NCI-H1694 treated with DMSO at 0.1 percent for 48 hours (cell line): ENCODE measurements at regions not wholly inside any gene's neighbourhood (a gene's known extent, or its start where the extent isn't known, plus 50 kb on each side); places are given as distances from the start of the nearest gene placed in this dataset.

Experiments used
- DNase-seq: peaks from one replicate; lab custom pipeline; 2025; lab: John Stamatoyannopoulos, UW

DNA sequence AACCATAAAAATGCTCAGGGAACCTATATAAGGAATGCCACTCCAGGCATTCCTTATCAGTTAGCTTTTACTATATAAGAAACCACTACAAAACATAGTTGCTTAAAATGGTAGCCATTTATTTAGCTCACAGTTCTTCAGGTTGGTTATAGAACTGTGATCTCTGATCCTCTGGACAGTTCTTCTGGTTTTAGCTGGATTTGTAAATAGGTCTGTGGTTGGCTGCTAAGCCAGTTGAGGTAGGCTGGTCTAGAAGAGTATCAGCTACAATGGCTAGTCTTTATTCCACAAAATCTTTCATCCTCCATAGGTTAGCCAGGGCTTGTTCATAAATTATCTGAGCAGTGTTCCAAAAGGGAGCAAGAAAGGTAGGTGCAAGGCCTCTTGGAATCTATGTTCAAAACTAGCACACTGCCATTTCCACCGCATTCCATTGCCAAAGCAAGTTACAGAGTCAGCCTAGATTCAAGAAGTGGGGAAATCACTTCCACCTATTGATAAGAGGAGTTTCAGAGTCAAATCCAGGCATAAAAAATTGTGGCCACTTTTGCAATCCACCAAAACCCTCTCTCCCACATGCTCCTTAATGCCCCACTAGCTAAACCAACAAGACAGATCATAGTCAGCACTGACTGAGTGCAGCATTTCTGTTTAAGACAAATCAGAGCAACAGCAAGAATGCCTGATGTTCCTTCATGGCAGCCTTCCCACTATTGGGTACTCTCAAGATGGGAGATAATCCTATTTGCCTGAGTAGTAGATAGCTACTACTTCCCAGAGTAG is 146.4 kb downstream of the IRS1 start:
- DNase-seq, result no peak

- DNase-seq, result no peak
These were observed 147.3 kb downstream of the IRS1 start for GRCh38 chr2:226652369-226652768.

- DNase-seq, result no peak
These were observed 149.6 kb downstream of the IRS1 start for GRCh38 chr2:226649871-226650660.

DNA sequence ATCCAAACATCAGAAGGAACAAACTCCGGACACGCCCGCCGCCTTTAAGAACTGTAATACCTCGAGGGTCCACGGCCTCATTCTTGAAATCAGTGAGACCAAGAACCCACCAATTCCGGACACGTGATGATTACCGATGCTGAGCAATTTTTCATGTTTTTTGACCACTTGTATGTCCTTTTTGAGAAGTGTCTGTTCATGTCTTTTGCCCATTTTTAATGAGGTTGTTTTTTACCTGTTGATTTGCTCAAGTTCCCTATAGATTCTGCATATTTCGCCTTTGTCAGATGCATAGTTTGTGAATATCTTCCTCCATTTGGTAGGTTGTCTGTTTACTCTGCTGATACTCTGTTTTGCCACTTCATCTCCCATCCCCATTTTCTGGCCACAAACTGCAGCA is 150.4 kb downstream of the IRS1 start:
- no peak for DNase-seq

- DNase-seq, result no peak
These were observed 151.8 kb downstream of the IRS1 start for GRCh38 chr2:226647621-226648518.

GRCh38 chr2:226644399-226644865 is 155.2 kb downstream of the IRS1 start:
- DNase-seq, result no peak

DNA sequence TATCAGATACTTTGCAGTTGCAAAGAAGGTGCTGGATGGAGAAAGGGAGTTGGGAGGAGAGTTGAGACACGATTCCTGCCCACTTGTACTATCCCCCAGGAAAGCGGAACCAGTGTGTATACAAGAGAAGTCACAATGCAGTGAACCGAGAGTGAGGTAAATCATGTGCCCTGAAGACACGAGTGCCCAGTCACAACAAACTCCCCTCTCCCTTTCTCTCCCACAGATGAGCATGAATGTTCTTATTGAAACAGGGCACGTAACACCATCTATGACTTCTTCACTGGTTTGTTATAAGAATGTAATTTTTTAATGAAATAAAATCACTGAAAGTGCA is 155.7 kb downstream of the IRS1 start:
- no peak for DNase-seq

- DNase-seq, result no peak
These were observed 156.3 kb downstream of the IRS1 start for GRCh38 chr2:226643030-226643945.

GRCh38 chr2:226641008-226641407 is 158.6 kb downstream of the IRS1 start:
- DNase-seq, result no peak

GRCh38 chr2:226640501-226640900 is 159.1 kb downstream of the IRS1 start:
- DNase-seq, result no peak

DNA sequence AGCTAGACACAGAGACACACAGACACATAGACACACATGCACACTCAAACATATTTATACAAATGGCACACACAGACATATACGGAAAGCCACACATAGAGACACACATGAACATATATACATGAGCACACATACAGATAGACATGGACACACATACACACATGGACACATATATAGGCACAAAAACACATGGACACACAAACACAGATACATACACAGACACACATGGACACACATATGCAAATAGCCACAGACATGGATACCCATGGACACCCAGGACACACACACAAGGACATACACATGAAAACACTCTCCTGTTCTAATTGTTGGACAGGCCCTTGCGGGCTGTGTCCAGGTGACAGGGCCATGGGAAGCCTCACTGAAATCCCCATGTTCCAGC is 160.1 kb downstream of the IRS1 start:
- no peak for DNase-seq

DNA sequence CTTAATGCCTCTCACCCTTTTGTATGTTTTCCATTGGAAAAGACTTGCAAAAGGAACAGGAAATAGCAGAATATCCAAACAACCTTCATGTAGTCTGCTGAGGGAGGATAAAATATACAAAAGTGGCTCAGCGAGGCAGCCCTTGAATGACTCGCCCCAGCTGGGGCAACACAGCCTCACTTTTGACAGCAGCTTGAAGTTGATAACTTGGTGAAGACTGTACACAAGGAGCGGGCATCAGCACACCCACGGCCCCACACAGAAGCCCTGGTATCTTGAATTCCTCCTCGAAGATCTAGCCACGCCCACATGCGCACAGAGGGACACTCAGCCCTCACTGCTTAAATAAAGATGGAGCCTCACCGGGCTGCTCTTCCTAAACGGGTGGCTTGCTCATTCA is 161.0 kb downstream of the IRS1 start:
- no peak for DNase-seq

DNA sequence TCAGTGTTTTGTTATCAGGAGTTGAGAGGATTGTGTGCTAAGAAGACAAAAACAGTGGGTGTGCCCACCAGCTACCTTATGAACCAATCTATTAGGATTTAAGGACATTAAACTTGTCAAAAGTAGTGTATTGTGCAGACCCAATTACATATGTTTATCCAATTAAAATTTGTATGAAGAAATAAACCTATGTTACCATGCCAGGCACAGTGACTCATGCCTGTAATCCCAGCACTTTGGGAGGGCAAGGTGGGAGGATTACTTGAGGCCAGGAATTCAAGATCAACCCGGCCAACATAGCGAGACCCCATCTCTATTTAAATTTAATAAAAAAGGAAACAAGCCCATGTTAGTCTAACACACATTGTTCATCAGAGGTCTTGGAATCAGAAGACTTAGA is 162.2 kb downstream of the IRS1 start:
- no peak for DNase-seq

DNA sequence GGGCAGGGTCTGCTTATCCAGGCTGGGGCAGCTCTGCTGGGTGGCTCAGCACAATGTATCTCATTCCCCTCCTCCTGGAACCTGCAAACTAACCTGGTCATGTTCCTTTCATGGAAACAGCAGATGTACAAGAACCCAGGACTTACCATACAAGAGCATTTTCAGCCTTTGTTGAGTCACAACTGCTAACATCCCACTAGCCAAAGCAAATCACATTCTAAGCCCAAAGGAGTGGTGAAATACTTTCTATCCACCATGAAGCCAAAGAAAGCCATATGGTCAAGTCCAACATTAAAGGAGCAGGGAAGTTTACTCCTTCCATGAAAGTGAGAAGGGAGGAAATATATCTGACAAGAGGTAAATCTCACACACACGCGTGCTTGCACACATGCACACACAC is 163.0 kb downstream of the IRS1 start:
- no peak for DNase-seq

GRCh38 chr2:226634943-226635604 is 164.5 kb downstream of the IRS1 start:
- DNase-seq, result no peak

DNA sequence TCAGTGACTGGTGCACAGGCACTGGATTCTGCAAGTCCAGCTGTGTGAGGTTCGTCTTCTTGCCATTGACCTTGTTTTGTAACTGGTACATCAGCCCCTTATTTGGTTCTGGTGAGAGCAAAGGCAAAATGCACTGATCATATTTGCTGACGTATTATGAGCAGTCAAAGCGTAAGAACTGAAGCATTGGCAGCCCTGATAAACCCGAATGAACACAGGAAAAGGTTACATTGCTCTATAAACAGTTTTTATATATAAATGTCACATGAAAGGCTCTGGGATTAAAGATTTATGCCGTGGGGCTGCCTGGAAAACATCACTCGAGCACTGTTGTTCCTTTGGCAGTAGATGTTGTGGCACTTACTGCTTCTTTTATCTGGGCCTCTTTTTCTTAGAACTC is 167.9 kb downstream of the IRS1 start:
- DNase-seq, result no peak

- no peak for DNase-seq
These were observed 168.4 kb downstream of the IRS1 start for GRCh38 chr2:226631187-226631586.

DNA sequence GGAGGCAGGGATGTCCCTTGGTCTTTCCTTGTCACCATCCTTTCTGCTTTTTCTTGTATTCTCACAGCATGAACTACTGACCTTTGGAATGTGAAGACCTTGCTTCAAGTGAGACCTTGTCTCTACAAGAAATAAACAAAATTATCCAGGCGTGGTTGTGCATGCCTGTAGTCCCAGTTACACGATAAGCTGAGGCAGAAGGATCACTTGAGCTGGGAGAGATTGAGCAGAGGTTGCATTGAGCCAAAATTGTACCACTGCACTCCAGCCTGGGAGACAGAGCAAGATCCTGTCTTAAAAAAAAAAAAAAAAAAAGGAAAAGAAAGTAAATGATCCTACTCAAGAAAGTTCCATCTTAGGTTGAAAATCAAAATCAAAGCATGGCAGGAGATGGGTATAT is 173.7 kb downstream of the IRS1 start:
- no peak for DNase-seq

DNA sequence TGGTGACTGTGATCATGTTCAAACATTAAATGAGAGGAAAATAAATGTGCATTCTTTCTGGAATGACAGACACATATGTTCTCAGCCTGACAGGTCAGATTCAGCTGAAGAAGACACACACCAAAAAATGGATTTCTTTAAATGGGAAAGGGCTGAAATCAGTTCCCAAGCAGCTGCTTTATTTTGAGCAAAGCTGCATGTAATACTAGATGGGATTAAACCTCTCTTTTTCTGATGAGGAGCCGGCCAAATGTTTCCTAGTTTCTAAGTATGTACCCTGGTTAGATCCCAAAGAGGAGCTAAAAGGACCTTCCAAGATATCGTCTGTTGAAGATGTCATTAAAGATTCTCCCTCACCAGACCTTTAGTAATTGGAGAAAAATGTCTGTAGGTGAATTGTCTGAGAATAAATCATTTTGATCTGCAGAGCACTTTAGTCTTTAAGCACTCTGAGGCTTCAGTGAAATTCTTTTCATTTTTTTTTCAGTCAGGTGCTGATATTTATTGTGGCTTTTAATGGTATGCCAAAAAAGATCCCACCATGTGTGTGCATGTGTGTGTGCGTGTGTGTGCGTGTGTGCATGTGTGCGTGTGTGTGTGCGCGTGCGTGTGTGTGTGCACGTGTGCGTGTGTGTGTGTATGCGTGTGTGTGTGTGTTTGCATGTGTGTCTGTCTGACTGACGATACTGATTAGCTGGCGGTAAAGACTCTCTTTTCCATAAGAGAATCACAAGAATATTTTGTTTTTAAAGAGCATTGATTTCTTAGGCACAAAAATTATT is 175.8 kb downstream of the IRS1 start:
- peak; percentile 41 for DNase-seq

DNA sequence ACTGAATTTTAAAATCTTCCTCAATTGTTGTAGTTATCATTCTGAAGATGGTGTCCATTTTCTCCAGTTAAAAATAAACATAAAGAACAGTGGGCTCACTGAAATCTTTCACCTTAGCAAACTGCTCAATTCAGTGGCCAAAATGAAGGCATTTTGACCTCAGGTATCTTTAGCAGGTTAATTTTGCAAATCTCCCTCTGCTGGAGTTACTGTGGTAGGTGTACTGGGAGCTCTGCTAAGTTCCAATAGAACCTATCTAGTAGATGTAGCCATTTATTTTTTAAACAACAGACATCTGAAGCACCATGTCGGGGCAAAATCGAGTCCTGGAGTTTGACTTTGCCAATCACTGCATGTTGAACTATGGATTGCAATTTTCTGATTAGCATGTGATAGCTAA is 177.1 kb downstream of the IRS1 start:
- no peak for DNase-seq
